ENCODE measurements at regions not wholly inside any gene's neighbourhood (a gene's known extent, or its start where the extent isn't known, plus 50 kb on each side); places are given as distances from the start of the nearest gene placed in this dataset.

- no peak for TF ChIP-seq HDAC6 (IDR thresholded peaks at IDR 0.05; ENCODE audit: low read depth, low read length)
- 0 out of 2 replicates have a peak, but pooled peaks have one; percentile 39 for TF ChIP-seq YY1 (IDR thresholded peaks at IDR 0.05; ENCODE audit: low read depth, low read length)
- TF ChIP-seq GTF2F1 (IDR thresholded peaks at IDR 0.05; ENCODE audit: borderline replicate concordance, low read depth, low read length): no peak
- TF ChIP-seq JUND (IDR thresholded peaks at IDR 0.05; ENCODE audit: low read length): no peak
- TF ChIP-seq, protein P1, sequence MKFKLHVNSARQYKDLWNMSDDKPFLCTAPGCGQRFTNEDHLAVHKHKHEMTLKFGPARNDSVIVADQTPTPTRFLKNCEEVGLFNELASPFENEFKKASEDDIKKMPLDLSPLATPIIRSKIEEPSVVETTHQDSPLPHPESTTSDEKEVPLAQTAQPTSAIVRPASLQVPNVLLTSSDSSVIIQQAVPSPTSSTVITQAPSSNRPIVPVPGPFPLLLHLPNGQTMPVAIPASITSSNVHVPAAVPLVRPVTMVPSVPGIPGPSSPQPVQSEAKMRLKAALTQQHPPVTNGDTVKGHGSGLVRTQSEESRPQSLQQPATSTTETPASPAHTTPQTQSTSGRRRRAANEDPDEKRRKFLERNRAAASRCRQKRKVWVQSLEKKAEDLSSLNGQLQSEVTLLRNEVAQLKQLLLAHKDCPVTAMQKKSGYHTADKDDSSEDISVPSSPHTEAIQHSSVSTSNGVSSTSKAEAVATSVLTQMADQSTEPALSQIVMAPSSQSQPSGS (IDR thresholded peaks at IDR 0.05; ENCODE audit: low read length): no peak
- TF ChIP-seq KDM5A (IDR thresholded peaks at IDR 0.05; ENCODE audit: low read length): no peak
- TF ChIP-seq TBP (IDR thresholded peaks at IDR 0.05; ENCODE audit: low read depth, low read length): no peak
- peak in 1 of 2 experiments; percentile 67; a peak in 1 of 4 replicates for TF ChIP-seq HDAC2 (IDR thresholded peaks at IDR 0.05; ENCODE audit: borderline replicate concordance in 1 of 2, low read depth in 2 of 2, low read length in 2 of 2)
- no peak for TF ChIP-seq JUN (IDR thresholded peaks at IDR 0.05; ENCODE audit: low read depth, low read length)
- TF ChIP-seq GABPA (IDR thresholded peaks at IDR 0.05; ENCODE audit: borderline replicate concordance, insufficient read depth, low read length): no peak
- TF ChIP-seq, protein P2, sequence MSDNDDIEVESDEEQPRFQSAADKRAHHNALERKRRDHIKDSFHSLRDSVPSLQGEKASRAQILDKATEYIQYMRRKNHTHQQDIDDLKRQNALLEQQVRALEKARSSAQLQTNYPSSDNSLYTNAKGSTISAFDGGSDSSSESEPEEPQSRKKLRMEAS (IDR thresholded peaks at IDR 0.05): no peak
Measured at GRCh38 chr7:94289071-94289470, 105.6 kb upstream of the COL1A2 start (continued).

Data from H1 (cell line).